HG03066 (cell line): ENCODE measurements at regions not wholly inside any gene's neighbourhood (a gene's known extent, or its start where the extent isn't known, plus 50 kb on each side); places are given as distances from the start of the nearest gene placed in this dataset.
"Not testable (repeated sequence)": the region's sequence is repeated elsewhere in the genome, so short reads cannot be mapped to it uniquely, and the experiment has no call there.

Experiments used
- ATAC-seq: cut with Tn5 transposase; IDR thresholded peaks from one replicate; pipeline ENCODE4 v1.9.1; 2021; ENCODE audit warnings: low read depth; ENCODE audit not compliant: unreplicated experiment

DNA sequence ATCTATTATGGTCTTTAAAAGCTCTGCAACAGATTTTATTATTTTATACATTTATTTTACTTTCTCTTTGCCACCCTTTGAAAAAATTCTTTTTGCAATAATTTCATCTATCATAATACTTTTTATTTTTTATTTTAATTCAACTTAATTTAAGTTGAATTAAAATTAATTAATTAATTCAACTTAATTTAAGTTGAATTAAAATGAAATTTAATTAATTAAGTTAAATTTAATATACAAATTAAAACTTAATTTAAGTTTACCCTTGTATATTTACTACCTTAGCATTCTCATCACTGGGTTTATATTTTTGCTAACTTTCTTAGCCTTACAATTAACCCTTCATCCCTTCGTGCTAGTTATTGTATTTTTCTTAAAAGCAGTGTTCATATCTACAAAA lies 301.4 kb downstream of the SLITRK5 start:
- ATAC-seq: no peak

DNA sequence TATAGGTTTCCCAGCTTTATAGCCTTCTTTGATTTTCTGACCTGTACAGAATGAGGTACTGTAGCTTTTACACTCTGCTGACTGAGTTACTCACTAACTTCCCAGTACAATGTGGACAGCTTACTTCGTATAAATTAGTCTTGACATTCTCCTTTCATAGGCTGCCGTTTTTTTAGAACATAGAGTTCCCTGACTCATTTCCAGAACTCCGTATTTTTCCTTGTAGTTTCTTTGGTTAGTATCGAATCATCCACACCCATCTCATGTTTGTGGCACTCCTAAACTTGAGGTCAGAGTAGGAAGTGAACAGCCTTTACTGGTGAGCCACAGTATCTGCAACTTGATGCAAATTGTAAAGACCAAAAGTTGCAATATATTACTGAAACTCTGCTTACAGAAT lies 303.9 kb downstream of the SLITRK5 start:
- no peak for ATAC-seq

DNA sequence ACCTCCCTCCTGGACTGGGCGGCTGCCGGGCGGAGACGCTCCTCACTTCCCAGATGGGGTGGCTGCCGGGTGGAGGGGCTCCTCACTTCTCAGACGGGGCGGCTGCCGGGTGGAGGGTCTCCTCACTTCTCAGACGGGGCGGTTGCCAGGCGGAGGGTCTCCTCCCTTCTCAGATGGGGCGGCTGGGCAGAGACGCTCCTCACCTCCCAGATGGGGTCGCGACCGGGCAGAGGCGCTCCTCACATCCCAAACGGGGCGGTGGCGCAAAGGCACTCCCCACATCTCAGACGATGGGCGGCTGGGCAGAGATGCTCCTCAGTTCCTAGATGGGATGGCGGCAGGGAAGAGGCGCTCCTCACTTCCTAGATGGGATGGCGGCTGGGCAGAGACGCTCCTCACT lies 305.5 kb downstream of the SLITRK5 start:
- not testable (repeated sequence) for ATAC-seq

DNA sequence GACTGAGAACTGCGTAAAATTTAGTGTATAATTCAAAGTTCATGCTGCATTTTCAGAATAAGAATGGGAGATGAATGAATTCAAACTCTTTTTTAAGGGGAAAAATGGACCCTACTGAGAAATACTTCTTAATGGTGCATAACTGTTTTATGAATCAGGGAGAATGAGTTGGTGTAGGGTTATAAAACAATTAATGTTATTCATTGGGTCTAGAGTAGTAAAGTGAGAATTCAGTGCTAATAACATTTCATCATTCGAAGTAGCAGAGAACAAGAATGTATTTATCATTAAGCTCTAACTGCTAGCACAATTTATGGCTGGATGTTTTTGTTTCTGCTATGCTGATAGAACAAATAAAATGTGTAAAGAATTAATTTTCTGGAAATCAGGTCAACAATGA lies 310.2 kb downstream of the SLITRK5 start:
- no peak for ATAC-seq

DNA sequence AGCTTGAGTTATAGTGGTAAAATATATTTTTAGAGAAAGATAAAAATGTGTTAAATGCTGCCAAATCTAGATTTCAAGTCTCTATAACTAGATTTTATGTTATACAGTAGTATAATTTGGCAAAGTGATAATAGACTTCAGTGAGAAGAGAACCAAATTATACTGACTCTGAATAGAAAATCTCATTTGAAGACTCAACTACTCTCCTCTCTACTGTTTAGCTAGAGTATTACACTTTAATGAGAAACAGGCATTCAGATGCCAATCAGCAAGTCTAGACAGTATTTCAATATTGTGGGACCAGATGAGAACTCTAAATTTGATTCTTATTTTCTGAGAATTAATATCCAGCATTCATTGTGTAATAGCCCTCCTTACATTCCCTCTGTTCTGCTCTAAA lies 311.2 kb downstream of the SLITRK5 start:
- no peak for ATAC-seq

DNA sequence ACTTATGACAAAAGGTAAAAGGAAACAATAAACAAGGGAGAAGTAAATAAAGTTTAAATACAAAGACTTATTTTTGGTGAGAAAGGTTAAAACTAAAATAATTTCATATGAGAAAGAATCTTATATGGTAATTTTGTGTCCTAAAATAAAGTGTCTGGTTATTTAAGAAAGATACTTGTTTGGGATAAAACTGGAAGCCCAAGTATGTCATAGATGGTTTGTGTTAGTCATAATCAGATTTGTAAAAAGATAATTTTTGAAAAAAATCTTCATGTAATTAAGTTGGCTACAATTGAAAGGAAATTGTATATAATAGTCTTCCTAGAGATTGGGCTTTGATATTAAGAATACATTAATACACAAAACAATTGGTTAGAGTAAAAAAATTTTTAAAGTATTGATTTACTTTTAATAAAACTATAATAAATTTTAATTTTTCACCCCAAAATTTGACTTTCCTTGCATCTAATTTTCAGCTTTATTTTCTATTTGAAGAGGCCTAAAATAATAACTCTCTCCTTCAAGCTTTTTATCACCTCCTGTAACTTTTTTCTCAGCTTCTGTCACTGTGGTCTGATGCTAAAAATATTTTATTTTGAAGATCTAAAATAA lies 315.6 kb downstream of the SLITRK5 start:
- ATAC-seq: no peak

DNA sequence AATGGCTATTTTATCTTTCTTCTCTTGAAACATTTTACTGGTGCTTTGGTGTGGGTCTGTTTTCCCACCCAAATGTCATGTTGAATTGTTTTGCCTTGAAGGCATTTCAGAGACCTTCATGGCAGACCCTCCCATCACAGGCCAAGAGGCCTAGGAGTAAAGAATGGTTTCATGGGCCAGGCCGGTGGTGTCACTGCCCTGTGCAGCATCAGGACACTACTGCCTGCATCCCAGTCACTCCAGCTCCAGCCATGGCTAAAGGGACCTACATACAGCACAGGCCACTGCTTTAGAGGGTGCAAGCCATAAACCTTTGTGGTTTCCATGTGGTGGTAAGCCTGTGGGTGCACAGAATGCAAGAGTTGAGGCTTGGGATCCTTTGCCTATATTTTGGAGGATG lies 326.9 kb downstream of the SLITRK5 start:
- no peak for ATAC-seq

DNA sequence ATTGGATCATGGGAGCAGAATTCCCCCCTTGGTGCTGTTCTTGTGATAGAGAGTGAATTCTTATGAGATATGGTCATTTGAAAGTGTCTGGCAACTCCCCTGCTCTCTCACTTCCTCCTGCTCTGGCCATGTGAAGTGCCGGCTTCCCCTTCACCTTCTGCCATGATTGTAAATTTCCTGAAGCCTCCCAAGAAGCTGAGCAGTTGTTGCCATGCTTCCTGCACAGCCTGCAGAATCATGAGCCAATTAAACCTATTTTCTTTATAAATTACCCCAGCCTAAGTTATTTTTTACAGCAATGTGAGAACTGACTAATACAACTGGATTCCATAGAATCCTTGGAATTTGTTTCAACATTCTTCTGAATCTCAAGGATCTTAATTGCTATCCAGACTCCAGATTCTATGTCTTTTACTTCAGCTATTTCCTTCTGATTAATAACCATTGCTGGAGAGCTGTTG lies 328.1 kb downstream of the SLITRK5 start:
- no peak for ATAC-seq

DNA sequence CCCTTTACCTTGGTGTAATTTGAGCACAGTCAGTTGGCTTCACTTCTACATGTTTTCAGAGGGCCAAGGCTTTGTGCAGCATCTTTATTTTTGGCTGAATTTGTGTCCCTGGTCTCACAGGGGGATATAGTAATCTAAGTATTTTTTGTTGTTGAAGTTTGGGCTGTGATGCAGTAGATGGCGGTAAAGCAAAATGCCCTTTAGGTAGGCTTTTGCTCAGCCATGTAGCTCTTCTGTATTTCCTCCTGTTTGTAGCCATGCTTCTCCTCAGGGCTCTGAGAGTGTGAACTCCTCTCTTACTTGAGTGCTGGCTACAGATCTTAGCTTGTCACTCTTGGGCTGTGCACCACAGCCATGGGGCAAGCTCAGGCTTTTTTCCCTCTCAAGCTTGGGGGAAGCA lies 328.6 kb downstream of the SLITRK5 start:
- ATAC-seq: no peak

DNA sequence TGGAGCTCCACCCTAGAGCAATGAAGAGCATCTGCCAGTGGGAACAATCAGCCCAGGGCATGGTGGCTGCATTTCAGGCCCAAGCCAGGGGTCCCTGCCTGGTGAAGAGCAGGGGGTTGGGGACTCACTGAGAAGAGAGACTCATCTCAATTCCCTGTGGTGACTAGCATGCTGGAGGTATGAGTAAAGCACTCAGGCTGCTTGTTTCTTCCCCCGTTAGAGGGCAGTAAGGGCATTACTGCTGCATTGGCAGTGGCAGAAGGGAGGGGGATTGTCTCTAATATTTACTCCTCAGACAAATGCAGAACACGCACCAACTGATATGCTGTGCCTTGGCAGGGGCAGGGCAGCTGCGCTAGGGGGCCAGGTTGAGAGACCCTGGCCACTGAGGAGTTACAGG lies 329.1 kb downstream of the SLITRK5 start:
- no peak for ATAC-seq

DNA sequence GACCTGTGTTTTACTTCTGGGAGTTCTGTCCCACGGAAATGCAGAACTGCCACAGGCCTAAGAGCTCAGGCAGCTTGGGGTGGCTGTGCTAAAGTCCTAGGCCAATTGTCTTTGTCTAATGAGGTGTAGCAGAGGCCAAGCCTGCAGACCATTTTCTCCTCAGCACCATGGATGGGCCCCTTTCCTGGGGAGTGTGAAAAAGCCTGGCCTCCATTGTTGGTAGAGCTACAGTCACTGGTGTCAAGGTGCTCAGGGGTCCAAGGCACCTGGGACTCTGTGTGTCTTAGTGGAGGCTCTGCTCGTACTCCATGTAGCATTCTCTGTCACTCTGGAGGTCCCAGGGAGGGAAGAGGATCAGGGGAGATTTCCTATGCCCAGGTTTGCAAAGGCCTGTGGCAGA lies 329.6 kb downstream of the SLITRK5 start:
- no peak for ATAC-seq

DNA sequence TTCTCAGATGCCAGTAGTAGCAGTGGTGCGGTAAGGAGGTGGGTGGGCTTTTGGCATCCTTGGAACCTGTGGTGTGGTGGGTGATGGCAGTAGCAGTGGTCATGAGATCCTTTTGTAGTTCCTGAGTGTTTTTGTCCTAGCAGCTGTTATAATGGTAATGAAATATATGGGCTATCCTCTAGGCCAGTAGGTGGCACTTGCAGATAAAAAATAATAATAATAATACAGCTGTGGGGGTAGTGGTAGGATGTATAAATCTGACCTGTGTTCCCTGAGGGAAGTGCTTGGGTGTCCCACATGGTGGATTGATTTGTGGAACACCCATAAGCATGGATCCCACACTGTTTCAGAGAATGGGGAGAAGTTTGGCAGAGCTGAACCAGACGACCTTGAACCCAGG lies 334.0 kb downstream of the SLITRK5 start:
- ATAC-seq: no peak

DNA sequence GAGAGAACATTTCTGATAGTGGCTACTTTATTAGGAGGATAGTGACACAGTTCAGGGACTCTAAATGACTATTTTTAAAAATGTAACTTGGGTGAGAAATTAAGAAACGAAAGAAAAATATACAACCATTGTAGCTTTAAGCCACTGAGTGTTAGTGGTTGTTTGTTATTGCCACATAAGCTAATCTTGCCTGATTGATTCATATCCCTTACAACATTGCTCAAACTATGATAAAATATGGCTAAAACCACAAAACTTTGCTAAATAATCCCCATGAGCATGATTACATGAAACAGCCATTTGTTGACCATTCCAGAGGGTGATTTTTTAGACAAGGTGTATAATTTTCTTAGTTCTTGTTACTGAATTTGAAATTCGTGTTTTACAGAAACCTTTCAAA lies 343.4 kb downstream of the SLITRK5 start:
- ATAC-seq: no peak

DNA sequence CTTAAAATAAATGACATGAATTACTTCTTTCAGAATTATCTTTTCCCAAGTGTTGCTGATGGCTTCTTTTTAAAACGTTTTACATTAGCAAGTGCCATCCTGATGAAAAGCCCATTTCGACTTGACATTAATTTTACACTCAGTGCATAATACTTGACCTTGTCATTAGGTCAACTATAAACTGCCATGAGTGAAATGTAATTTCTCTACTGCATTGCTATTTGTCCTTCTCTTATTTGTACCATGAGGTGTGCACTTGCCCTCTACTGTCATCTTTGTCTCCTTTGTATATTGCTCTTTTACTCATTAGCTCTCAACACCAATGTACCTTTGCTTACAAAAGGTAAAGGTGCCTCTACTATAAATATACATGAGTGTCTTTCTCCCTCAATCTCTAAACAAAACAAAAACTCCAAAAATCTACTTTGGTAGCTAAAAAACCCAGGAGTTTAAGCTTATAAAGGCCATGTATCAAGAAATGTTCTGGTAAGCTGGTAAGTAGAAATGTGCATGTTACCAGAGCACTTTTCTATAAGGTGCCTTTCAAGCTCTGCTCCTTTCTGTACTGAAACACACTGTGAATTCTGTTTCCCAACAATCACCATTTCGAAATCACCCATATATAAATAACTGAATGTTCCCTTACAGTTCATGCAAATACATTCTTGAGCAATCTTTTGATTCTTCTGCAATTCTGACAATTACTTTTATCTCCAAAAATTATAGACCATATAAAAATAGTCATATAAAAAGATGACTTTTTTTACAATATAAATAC lies 351.4 kb downstream of the SLITRK5 start:
- no peak for ATAC-seq

DNA sequence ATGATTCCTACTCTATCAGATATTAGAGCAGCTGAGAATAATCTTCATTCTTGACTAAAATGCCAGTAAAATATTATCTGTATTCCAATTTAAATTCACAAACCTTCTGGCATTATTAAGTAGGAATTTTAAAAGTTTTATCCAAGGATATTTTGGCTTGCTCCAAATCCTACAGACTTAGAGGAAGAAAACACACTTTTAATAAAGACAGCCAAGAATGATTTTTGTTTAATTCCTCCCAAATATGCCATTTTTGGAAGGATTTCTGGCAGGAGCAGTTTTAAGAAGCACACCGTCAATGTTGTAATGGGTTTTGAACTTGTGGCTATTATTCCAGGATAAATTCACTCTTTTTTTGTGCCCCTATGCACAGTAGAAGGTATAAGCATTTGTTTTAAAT lies 355.1 kb downstream of the SLITRK5 start:
- ATAC-seq: no peak

DNA sequence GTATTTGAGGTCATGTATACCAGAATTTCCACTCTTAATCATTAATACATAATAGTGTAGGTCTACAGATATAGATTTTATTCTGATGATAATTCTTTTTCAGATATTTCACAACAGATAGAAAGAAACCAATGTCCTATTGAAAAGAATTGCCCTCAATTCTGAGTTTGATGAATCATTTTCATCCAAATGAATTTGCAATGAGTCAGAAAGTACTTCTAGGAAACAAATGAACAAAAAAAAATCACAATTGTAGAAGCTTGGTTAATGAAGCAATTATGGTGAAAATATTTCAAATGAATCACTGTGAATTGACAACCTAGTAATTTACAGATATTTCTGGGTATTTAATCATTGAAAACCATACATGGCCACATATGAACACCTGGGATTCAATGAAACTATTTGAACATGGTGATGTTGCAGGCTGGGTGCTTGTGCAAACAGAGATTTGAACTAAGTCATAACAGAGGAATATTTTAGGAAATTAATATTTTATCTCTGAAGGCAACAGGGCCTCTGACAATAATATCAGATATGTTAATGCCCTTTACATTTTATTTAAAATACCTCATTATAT lies 360.9 kb downstream of the SLITRK5 start:
- ATAC-seq: no peak

DNA sequence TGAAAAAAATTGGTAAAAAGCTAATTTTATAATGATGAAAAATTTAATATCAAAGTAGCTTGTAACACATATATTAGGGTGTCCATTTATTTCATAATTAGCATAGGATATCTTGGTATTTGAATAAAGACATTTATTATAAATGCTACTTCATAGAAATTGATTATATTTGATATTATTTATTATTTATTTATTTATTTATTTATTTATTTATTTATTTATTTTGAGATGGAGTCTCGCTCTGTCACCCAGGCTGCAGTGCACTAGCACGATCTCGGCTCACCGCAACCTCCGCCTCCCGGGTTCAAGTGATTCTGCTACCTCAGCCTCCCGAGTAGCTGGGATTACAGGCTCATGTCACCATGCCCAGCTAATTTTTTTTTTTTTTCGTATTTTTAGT lies 365.0 kb downstream of the SLITRK5 start:
- ATAC-seq: not testable (repeated sequence)

DNA sequence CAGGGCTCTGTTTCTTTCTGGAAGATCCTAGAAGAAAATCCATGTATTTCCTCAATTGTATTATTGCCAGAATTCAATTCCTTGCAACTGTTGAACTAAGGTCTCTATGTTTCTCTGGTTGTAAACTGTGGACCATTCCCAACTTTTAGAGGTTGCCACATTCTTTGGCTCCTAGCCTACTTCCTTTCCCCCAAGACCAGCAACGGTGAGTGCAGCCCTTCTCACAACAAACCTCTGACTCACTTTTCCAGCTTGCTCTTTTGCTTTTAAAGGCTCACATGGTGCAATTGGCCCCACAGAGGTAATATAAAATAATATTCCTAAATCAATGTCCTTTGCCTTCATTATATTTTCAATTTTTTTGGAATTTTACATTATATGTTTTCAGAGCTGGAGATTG lies 371.3 kb downstream of the SLITRK5 start:
- ATAC-seq: no peak

DNA sequence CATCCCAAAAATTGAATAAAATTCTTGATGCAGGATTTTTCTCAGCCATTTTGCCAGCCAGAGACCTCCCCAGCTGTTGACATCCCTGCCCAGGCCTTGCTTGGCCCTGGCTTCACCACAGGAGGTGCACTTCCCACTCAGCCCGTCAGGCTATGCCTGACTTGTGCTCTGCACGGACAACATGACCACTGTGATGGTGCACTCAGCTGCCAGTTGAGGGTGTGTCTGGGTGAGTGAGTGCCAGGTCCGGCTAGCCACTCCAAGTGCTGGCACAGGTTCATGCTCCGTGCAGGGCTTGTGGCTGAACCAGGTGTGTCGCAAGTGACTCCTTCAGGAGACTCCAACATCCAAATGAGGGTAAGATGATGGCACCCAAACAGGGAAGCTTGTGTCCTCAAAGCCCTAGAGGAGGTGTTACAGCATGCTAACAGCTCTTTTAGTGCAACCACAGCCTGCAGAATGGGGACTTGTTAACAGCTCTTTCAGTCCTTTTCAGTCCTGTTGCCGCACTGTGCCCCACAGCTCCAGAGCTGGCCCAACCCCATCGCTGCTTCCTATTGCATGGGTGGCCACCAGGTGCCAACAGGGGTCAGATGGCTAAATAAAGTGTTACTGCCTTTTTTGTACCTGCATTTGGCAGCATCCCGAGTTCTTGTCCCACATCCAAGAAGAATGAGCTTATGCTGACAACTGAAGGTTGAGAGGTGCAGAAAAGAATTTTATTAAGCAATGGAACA lies 380.7 kb downstream of the SLITRK5 start:
- no peak for ATAC-seq

DNA sequence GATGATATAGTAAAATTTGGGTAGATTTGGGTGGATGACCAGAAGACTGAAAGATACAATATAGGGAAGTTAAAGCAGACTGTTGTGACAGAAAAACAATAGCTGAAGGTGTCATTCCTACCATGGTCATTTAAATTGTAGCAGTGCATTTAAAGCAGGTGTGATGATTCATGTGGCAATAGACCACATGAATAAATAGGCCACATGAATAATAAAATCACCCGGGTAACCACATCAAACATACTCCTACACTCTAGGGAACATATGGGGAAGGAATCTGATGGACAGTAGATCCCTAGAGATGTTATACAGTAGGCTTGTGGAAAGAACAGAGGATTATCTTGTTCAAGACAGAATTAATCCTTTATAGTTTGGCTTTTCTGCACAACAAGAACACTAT lies 392.6 kb downstream of the SLITRK5 start:
- ATAC-seq: no peak

DNA sequence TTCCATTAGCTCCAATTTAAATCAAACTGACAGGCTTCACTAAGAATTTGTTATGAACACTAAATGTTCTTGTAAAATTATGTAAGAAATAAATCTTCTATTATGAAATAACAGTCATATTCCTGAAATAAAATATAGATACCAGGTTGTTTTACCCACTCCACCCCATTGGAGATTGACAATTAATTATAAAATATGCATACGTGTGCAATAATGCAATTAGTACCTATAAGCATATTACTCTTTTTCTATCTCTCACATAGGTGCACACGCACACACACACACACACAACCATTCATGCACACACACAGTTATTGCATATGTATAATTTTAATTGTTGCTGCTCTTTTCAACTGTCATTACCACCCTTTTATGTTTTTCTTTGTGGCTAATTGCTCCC lies 395.7 kb downstream of the SLITRK5 start:
- ATAC-seq: no peak
